Astrocyte (in vitro differentiated cells and primary cell): ENCODE measurements at regions not wholly inside any gene's neighbourhood (a gene's known extent, or its start where the extent isn't known, plus 50 kb on each side); places are given as distances from the start of the nearest gene placed in this dataset.

ENCODE experiments used
- DNase-seq: peaks from one replicate; pipeline ENCODE4 v3.0.0-alpha.2; 2010; ENCODE audit warnings: low read depth
- FAIRE-seq: peaks from 2 replicates; lab custom pipeline; 2011; peaks lifted over from hg19 to GRCh38; lab: Jason Lieb, UNC
- H2AFZ ChIP-seq: 2 replicates; pipeline ENCODE4 v1.6.0; 2012; ENCODE audit warnings: low read depth, low read length, inconsistent platforms
- H3K27ac ChIP-seq: 2 replicates; pipeline ENCODE4 v1.5.1; 2011; ENCODE audit warnings: low read depth, low read length, inconsistent platforms
- H3K27me3 ChIP-seq: 2 replicates; pipeline ENCODE4 v1.6.0; 2011; ENCODE audit warnings: low read length, inconsistent platforms; ENCODE audit not compliant: insufficient read depth
- H3K36me3 ChIP-seq: 2 replicates; pipeline ENCODE4 v1.5.1; 2011; ENCODE audit warnings: low read length, inconsistent platforms; ENCODE audit not compliant: insufficient read depth
- H3K4me1 ChIP-seq: 2 replicates; pipeline ENCODE4 v1.5.1; 2011; ENCODE audit warnings: low read length, inconsistent platforms; ENCODE audit not compliant: insufficient read depth
- H3K4me2 ChIP-seq: 2 replicates; pipeline ENCODE4 v1.6.0; 2012; ENCODE audit warnings: low read length, inconsistent platforms
- H3K4me3 ChIP-seq: 2 replicates; pipeline ENCODE4 v1.5.1; 2011; ENCODE audit warnings: low read depth, mild to moderate bottlenecking, low read length, inconsistent platforms; ENCODE audit not compliant: insufficient read depth
- H3K79me2 ChIP-seq: 2 replicates; pipeline ENCODE4 v1.6.0; 2012; ENCODE audit warnings: mild to moderate bottlenecking, low read length, inconsistent platforms; ENCODE audit not compliant: insufficient read depth
- H3K9ac ChIP-seq: 2 replicates; pipeline ENCODE4 v1.6.0; 2012; ENCODE audit warnings: mild to moderate bottlenecking, low read length, inconsistent platforms
- H3K9me3 ChIP-seq: 2 replicates; pipeline ENCODE4 v1.5.1; 2012; ENCODE audit warnings: low read depth, mild to moderate bottlenecking, low read length, inconsistent platforms; ENCODE audit not compliant: insufficient read depth
- H4K20me1 ChIP-seq: 2 replicates; pipeline ENCODE4 v1.6.0; 2012; ENCODE audit warnings: low read length, inconsistent platforms; ENCODE audit not compliant: insufficient read depth
- H3K27ac Mint-ChIP-seq: one replicate; pipeline ENCODE4 v1.8.0; 2021; ENCODE audit warnings: mild to moderate bottlenecking, mixed read lengths; ENCODE audit not compliant: unreplicated experiment
- H3K27me3 Mint-ChIP-seq: one replicate; pipeline ENCODE4 v1.8.0; 2021; ENCODE audit warnings: low read depth, mixed read lengths; ENCODE audit not compliant: unreplicated experiment
- H3K36me3 Mint-ChIP-seq: one replicate; pipeline ENCODE4 v1.8.0; 2021; ENCODE audit warnings: low read depth, mixed read lengths; ENCODE audit not compliant: unreplicated experiment
- H3K4me1 Mint-ChIP-seq: one replicate; pipeline ENCODE4 v1.8.0; 2021; ENCODE audit warnings: low read depth, mixed read lengths; ENCODE audit not compliant: unreplicated experiment
- H3K4me3 Mint-ChIP-seq: one replicate; pipeline ENCODE4 v1.8.0; 2021; ENCODE audit warnings: mild to moderate bottlenecking, moderate library complexity, mixed read lengths; ENCODE audit not compliant: unreplicated experiment
- H3K9me3 Mint-ChIP-seq: one replicate; pipeline ENCODE4 v1.8.0; 2021; ENCODE audit warnings: mild to moderate bottlenecking, mixed read lengths; ENCODE audit not compliant: unreplicated experiment
- EZH2 ChIP-seq: IDR thresholded peaks from 2 replicates; pipeline ENCODE4 v1.6.1; 2012; ENCODE audit warnings: mild to moderate bottlenecking, low read length, inconsistent platforms; ENCODE audit not compliant: insufficient read depth
- TF ChIP-seq, protein P1 (sequence below): IDR thresholded peaks from 2 replicates; pipeline ENCODE4 v1.5.1; 2011; ENCODE audit warnings: low read depth, mild to moderate bottlenecking, inconsistent platforms, low read length, moderate library complexity; ENCODE audit not compliant: insufficient read depth

DNA sequence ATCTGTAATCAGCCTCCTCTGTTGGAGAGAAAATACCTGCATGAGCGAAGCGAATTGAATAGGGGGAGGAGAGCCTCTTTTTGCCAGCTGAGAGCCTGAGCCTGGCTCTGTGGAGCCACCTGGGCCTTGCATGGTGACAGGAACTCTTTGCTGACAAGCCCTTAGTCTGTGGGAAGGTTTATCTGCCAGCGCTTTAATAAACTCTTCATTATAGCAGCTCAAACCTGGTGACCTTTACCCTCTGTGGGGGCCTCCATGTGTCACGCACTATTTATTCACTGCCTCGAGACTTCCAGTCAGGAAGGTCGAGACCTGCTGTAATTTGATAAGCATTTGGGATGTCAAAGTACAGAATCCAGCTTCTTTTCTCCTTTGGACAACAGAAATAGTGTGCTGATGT lies 282.6 kb downstream of the CBLN1 start:
- no peaks in the 10 kb centered on the region for H3K9me3 ChIP-seq
- no peak overlapping the region for H3K27ac ChIP-seq
- FAIRE-seq (no peak), DNase-seq (no peak)
- no peak overlapping the region for H3K4me2 ChIP-seq
- Mint-ChIP-seq H3K4me3 (no peak overlapping the region), H3K27ac (no peak overlapping the region), H3K27me3 (peaks cover 43% of the 10 kb centered on the region), H3K36me3 (peaks cover 2% of the 10 kb centered on the region), H3K4me1 (no peaks in the 10 kb centered on the region), H3K9me3 (no peaks in the 10 kb centered on the region)
- no peaks in the 10 kb centered on the region for H3K79me2 ChIP-seq
- H2AFZ ChIP-seq, result no peak overlapping the region
- H3K36me3 ChIP-seq, result no peaks in the 10 kb centered on the region
- H4K20me1 ChIP-seq, result no peaks in the 10 kb centered on the region
- H3K4me1 ChIP-seq, result no peaks in the 10 kb centered on the region
- no peak overlapping the region for H3K4me3 ChIP-seq
- H3K27me3 ChIP-seq, result no peaks in the 10 kb centered on the region
- H3K9ac ChIP-seq, result no peak overlapping the region
- no peak for TF ChIP-seq EZH2
- TF ChIP-seq, protein P1, sequence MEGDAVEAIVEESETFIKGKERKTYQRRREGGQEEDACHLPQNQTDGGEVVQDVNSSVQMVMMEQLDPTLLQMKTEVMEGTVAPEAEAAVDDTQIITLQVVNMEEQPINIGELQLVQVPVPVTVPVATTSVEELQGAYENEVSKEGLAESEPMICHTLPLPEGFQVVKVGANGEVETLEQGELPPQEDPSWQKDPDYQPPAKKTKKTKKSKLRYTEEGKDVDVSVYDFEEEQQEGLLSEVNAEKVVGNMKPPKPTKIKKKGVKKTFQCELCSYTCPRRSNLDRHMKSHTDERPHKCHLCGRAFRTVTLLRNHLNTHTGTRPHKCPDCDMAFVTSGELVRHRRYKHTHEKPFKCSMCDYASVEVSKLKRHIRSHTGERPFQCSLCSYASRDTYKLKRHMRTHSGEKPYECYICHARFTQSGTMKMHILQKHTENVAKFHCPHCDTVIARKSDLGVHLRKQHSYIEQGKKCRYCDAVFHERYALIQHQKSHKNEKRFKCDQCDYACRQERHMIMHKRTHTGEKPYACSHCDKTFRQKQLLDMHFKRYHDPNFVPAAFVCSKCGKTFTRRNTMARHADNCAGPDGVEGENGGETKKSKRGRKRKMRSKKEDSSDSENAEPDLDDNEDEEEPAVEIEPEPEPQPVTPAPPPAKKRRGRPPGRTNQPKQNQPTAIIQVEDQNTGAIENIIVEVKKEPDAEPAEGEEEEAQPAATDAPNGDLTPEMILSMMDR, result no peak

DNA sequence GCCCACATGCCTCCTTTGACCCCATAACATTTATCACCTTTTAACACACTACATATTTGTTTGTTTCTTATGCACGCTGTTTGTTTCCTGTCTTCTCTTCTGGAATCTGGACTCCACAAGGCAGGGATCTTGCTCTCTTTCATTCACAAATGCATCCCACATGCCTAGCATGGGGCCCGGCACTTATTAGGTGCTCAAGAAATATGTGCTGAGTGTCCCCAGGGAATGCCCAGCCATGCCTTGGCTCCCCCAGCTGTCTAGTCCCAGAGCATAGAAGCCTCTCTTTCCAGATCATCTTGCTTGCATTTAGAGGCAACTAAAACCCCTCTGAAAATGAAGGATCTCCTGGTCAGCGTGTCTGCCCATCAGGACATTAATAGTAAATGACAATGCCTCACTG lies 283.7 kb downstream of the CBLN1 start:
- DNase-seq (no peak), FAIRE-seq (no peak)
- peaks cover 2% of the 10 kb centered on the region for H3K36me3 Mint-ChIP-seq
- Histone ChIP-seq H3K9ac (no peak overlapping the region), H3K4me3 (no peak overlapping the region), H2AFZ (no peak overlapping the region), H3K27me3 (no peaks in the 10 kb centered on the region), H3K36me3 (no peaks in the 10 kb centered on the region), H3K9me3 (no peaks in the 10 kb centered on the region), H3K79me2 (no peaks in the 10 kb centered on the region), H3K4me1 (no peaks in the 10 kb centered on the region), H3K4me2 (no peak overlapping the region), H4K20me1 (no peaks in the 10 kb centered on the region), H3K27ac (no peak overlapping the region)
- no peak overlapping the region for H3K4me3 Mint-ChIP-seq
- H3K27me3 Mint-ChIP-seq, result peaks cover 34% of the 10 kb centered on the region
- H3K4me1 Mint-ChIP-seq, result no peaks in the 10 kb centered on the region
- TF ChIP-seq, protein P1, result no peak
- no peak for TF ChIP-seq EZH2
- H3K9me3 Mint-ChIP-seq, result no peaks in the 10 kb centered on the region
- H3K27ac Mint-ChIP-seq, result no peak overlapping the region

DNA sequence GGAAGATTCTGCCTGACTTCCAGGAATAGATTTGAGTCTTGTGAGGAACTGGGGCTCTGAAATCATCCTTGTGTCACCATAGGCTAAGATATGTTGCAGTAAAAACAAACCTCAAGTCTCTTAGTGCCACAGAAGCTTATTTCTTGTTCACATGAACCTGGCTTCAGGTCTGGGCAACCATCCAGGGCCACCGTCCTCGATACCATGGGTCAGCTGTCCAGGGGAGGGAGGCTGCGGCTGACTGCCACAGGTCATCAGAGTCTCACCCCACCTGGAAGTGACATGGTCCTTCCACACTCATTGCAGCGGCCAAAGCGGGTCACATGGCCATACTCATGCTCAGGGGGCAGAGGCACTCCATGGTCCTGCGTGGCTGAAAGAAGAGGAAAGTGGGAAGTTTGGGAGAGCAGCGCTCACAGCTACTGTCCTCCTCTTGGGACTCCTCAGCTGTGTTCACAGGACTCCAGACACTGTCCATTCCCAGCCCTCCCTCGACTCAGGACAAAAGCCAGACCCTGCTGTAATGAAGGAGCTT lies 284.5 kb downstream of the CBLN1 start:
- peaks cover 2% of the 10 kb centered on the region for H3K36me3 Mint-ChIP-seq
- H3K4me1 ChIP-seq, result no peaks in the 10 kb centered on the region
- H3K27me3 ChIP-seq, result no peaks in the 10 kb centered on the region
- no peak overlapping the region for H3K4me3 ChIP-seq
- DNase-seq (no peak), FAIRE-seq (no peak)
- H3K4me3 Mint-ChIP-seq, result no peak overlapping the region
- H4K20me1 ChIP-seq, result no peaks in the 10 kb centered on the region
- H2AFZ ChIP-seq, result no peak overlapping the region
- no peaks in the 10 kb centered on the region for H3K36me3 ChIP-seq
- H3K79me2 ChIP-seq, result no peaks in the 10 kb centered on the region
- H3K9ac ChIP-seq, result no peak overlapping the region
- no peak overlapping the region for H3K27ac ChIP-seq
- H3K9me3 Mint-ChIP-seq, result no peaks in the 10 kb centered on the region
- no peak overlapping the region for H3K27ac Mint-ChIP-seq
- TF ChIP-seq, protein P1, result no peak
- TF ChIP-seq EZH2, result no peak
- H3K9me3 ChIP-seq, result no peaks in the 10 kb centered on the region
- H3K4me2 ChIP-seq, result no peak overlapping the region
- H3K27me3 Mint-ChIP-seq, result peaks cover 34% of the 10 kb centered on the region
- H3K4me1 Mint-ChIP-seq, result no peaks in the 10 kb centered on the region
